ENCODE measurements at regions not wholly inside any gene's neighbourhood (a gene's known extent, or its start where the extent isn't known, plus 50 kb on each side); places are given as distances from the start of the nearest gene placed in this dataset.

DNA sequence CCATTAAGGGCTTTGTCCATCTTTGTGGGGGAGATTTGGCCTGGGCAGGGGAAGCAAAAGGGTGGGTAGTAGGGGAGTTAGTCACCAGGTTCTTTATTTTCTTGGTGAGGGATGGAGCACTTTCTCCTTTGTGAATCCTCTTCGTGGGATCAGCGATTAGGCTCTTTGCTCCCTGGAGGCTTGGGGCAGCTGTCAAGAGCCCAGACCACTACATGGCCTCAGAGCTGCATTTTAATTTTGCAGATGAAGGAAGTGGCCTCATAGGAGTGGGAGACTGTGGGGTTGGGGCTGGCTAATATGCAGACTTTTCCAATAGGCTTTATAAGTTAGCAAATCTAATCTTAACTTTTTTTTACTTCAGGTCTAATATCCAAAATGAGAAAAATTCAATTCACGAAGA lies 168.1 kb upstream of the DEFB112 start:
- DNase-seq (ENCODE audit: low spot score) = no peak

DNA sequence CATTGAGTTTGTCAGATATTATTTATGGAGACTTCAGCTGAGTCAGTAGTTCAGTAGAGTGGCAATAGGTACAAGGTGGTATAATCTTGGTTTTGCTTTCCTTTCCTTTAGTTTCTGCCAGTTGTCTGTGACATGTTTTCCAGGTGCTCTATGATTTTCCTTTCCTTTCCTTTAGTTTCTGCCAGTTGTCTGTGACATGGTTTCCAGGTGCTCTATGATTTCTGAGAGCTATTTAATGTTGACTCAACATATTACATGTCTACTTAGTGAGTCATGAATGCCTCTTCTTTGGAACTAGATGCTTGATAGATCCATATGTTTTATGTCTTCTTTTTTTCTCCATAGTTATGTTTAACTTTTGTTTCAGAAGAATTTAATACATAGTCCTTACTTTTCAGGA lies 186.4 kb upstream of the DEFB112 start:
- no peak for DNase-seq (ENCODE audit: low spot score)

DNA sequence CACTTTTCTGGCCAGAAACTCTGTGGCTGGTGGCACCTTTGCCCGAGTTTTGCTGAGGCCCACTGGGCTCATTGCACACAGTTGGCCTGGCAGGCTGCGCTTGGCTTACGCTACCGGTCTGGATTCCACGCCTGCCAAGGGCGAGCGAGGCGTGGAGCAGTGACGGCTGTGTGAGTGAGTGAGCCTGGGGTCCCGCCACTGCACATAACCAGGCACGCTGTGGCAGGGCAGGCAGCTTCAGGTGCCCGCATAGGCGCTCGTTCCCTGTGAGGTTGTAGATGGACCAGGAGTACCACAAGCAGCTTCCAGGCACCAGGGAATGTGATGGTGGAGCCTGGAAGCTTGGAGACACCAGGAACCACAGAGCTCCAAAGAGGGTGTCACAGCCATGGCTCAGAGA lies 190.1 kb upstream of the DEFB112 start:
- DNase-seq (ENCODE audit: low spot score) = no peak

DNA sequence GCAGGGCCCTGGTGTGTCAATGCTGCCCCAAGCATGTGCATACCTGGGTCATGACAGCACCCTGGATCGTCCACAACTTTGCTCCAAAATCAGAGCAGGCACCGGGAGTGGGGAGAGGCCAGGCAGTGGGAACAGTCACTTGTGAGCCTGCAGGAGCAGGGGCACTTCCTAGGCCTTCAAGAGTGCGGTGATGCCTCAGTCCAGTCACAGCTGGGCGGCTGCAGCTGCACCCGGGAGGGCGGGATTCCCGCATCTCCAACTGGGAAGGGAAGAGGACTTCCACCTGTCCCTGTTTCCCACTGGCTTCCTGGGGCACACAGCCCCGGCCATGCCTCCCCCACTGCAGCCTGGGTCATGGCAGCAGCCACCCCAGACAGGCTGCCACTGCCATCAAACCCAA lies 191.3 kb upstream of the DEFB112 start:
- no peak for DNase-seq (ENCODE audit: low spot score)

DNA sequence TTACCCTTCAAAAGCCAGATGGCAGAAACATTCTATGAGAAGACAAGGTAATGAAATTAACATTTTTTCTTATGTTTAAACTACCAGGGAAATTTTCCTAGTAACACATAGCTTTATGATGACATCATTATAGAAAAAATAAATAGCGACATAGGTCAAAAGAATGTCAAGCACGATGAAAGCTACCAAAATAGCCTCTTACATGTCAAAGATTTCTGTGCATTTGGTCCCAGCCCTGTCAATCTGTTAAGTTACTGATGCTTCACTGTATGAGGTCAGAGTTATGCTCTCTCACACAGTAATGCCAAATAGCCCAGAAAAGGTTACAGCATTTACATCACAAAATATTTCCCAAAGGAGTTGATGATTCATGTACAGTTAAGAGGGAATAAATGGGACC lies 199.8 kb upstream of the DEFB112 start:
- no peak for DNase-seq (ENCODE audit: low spot score)

DNA sequence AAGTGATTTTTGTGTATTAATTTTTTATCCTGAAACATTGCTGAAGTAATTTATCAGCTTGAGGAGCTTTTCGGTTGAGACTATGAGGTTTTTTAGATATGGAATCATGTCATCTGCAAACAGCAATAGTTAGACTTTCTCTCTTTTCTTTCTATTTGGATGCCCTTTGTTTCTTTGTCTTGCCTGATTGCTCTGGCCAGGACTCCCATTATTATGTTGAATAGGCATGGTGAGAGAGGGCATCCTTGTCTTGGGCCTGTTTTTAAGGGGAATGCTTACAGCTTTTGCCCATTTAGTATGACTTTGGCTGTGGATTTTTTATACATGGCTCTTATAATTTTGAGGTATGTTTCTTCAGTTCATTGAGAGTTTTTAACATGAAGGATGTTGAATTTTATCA lies 207.6 kb upstream of the DEFB112 start:
- no peak for DNase-seq (ENCODE audit: low spot score)

DNA sequence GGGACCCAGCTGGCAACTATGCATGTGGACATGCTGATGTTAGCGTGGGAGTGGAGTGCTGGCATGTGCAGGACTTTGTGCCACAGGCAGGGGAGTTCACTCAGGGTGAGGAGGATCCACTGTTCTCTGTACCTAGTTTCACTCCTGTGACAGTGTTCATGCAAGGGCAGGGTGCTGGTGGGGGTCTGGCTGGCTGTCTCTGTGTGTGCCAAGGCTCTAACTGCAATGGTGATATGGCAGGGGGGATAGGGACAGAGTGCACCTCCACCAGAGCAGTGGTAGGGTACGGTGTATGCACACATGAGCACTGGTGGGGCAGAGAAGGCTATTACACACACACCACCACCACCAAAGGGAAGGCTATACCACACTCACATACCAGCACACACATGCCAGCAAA lies 210.2 kb upstream of the DEFB112 start:
- no peak for DNase-seq (ENCODE audit: low spot score)

DNA sequence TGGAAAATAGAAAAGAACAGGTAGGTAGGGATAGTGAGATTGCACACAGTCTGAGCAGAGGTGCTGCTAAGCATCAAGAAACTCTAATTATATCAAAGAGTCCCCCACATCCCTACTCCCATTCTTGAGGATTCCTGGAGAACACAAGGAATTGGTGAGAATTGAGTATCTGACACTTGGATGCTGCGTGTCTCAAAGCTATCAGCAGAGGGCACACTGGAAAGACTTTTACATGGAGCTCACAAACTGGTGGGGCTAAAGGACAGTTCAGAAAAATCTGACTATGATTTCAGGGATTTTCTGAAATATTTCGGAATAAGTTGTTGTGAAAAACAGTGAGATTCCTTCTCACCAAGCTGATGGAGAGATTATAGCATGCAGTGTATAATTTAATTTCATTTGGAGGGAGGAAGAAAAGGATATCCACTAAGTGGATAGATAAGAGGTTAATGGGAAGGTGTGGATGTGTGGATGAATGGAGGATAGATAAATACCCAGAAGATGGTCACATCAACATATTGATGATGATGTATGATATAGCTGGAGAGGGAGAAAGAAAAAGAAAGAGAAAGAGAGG lies 215.4 kb upstream of the DEFB112 start:
- DNase-seq (ENCODE audit: low spot score) = no peak

DNA sequence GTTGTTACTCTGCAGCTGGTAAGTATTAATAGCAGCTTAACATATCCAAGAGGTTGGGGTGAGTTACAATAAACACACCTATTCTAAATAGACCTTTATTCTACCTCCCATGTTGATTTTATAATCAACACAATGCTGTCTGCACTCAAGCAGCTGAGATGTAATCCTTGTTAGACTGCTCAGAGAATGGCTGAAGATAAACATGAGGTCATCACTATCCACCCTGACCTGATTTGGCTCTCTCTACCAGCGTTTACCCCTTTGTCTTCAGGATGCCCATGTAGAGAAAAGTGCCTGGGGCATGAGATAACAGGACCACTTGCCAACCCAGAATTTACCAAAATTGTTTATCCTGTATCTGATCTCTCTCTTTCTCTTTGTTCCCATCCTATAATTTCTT lies 220.7 kb upstream of the DEFB112 start:
- no peak for DNase-seq (ENCODE audit: low spot score)

DNA sequence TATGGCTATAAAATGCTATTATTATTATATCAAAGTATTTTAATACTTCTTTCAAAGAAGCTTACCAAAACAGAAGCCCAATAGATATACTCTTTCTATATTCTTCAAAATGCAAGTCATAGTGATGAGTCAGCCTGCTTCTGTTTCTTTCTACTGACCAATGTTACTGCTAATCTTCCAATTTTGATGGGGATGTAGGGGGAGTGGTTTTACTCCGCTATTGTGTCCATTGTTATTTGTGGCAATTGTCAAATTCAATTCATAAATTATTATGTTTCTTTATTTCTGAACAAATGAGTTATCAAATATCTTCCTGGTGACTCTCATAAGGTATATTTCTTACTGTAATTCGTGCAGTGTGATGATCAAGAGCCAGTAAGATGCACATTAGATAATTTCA lies 221.5 kb upstream of the DEFB112 start:
- no peak for DNase-seq (ENCODE audit: low spot score)

DNA sequence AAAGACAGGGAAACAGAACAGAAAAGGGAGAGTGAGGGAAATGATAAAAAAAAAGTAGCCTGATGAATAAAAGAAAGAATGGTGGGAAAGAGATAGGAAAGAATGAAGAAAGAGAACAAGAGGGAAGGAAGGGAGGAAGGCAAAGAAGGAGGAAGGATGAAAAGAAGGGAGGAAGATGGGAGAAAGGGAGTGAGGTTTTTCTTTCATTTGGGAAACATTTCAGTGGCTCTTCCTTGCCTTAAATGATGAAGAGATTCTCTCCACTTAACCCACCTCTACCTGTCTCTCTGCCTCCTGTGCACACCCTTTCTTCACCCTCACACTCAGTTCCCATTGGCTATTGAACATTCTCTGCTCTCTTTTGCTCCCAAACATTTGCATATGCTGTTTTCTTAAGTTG lies 222.1 kb upstream of the DEFB112 start:
- no peak for DNase-seq (ENCODE audit: low spot score)

DNA sequence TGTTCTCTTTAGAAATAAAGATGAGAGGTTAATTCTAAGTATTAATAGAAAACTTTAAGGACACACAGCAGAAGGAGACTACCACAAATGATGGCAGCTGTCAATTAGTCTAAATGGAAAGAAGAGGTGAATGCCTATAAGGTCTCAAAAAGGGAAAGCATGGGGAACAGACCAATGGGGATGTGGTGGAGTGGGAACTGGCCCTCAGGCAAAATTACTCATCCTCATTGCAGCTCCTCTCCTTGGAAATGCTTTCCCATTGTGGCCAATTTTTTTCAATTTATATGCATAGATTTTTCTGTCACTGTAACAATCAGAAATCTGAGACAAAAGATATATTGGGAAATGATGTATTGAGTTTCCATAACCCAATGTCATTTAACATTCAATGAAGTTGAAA lies 222.9 kb upstream of the DEFB112 start:
- no peak for DNase-seq (ENCODE audit: low spot score)

DNA sequence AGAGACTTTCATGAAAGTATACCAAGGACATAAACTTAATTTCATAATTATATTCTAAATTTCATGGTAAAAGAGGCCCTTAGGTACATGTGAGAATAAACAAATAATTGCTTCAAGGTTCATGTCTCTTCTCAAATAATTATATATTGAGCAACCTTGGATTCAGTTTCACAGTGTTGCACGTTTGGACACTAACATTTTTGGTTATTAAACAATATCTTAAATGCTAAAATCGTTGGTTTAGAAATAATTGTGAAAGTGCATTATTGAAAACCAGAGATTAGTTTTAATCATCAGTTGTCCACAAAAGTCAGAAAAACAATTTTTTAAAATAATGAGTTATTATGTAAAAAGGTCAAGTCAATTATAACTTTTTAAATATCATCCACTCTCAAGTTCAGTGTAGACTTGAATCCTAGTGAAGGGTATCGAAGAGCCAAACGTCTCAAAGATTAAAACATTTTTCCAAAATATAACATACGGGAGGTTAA lies 227.1 kb upstream of the DEFB112 start:
- no peak for DNase-seq (ENCODE audit: low spot score)

DNA sequence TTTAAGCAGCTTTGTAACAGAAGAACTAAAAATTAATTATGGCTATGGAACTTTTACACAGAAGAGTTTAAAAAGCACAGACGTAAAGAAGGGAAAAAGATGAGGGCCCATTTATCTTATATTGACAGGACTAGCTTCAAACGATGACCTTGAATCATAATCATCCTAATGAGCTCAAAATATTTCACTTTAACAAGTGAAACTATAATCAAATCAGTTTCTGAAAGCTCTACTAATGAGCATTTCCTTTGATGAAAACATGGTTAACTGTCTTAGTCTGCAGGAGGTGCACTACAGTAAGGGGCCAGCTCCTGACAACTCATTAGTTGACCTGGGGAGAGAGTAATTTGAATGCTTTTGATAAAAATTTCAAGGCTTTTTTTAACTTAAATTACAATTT lies 228.0 kb upstream of the DEFB112 start:
- DNase-seq (ENCODE audit: low spot score) = no peak

DNA sequence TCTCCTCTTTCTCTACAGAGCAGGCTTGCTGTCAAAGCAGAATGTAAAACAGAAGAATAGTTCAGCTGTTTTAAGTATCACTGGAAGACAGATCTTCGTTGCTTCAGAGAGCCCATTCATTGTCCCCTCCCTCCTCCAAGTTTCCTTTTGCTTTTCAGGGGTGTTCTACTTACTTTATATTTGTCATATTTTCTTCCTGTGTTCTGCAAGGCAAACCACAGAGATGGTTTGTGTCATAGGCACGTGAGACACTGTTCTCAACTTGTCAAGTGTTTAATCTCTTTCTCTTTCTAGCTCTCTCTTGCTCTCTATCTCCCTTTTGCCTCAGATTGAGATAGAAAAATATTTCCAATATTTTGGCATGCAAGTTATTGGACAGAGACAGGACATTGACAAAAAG lies 228.9 kb upstream of the DEFB112 start:
- DNase-seq (ENCODE audit: low spot score) = no peak

DNA sequence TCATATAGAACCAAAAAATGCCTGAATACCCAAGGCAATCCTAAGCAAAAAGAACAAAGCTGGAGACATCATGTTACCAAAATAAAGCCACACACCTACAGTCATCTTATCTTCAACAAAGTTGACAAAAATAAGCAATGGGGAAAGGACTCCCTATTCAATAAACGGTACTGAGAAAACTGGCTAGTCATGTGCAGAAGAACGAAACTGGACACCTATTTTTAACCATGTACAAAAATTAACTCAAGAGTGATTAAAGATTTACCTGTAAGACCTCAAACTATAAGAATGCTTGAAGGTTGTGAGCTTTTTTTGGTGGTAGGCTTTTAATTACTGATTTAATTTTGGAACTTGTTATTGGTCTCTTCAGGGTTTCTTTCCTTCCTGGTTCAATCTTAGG lies 236.0 kb upstream of the DEFB112 start:
- no peak for DNase-seq (ENCODE audit: low spot score)

DNA sequence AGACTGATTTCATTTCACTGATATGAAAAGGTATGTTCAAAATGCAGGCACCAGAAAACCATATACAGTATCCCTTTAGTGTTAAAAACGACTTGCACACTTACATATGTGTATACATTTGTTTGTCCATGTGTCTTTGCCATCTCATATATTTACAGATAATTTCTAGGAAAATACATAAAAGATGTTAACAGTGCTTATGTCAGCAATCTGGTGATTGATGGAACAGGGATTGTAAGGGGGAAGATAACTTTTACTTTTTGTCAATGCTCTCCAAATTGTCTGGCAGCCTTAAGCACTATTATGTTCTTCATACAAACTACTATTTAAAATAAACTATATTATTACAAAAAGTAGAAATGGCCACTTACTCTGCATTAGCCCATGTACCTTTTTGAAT lies 238.5 kb upstream of the DEFB112 start:
- DNase-seq (ENCODE audit: low spot score) = no peak

DNA sequence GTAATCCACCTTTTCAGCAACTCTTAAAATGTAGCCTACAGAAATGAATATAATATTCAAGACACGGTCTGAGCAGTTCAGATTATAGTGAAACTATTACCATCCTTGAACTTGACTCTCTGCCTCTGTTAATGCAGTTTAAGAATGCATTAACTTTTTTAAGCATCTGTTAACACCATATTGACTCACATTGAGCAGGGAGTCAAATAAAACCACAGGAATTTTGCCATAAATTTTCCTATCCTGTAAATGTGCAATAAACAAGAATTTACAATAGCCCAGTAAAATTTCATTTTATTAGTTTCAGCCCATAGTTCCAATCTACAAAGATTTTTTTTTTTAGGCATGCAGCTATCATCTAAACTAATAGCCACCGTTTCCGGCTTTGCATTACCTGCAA lies 239.2 kb upstream of the DEFB112 start:
- no peak for DNase-seq (ENCODE audit: low spot score)

DNA sequence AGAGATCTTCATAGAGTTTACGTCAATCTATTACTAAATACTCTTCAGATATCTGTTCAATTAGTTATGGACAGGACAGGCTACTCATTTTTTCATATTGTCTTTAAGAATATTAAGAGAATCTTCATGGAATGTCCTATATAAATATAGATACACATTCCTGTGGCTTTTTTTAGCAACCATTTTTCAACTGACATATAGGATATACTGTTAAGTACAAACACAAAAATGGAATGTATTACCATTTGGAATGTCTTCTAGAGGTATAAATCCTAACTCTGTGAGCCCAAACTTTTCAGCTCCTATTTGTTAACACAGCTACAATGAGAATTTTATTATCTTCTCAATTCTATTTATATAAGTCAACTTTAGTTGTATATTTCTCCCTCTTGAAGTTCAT lies 239.6 kb upstream of the DEFB112 start:
- DNase-seq (ENCODE audit: low spot score) = no peak

DNA sequence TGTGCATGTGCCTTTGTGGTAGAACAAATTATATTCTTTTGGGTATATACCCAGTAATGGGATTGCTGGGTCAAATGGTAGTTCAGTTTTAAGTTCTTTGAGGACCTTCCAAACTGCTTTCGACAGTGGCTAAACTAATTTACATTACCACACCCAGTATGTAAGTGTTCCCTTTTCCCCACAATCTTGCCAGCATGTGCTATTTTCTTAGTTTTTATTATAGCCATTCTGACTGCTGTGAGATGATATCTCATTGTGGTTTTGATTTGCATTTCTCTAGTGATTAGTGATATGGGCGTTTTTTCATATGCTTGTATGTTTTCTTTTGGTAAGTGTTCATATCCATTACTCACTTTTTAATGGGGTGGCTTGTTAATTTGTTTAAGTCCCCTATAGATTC lies 251.6 kb upstream of the DEFB112 start:
- DNase-seq (ENCODE audit: low spot score) = no peak

DNA sequence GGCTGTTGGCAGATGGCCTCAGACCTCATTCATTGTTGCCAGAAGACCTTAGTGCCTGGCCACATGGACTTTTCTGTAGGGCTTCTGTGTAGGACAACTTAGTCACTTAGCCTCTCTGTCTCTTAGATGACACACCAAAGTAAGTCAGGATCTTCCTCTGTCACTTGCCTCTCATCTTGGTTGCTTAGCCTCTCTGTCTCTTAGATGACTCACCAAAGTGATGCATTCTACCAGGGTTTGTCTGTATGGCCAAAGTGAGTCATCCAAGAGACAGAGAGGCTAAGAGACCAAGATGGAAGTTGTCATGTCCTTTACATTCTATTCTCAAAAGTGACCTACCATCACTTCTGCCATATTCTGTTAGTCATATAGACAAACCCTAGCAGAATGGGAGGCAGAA lies 255.9 kb upstream of the DEFB112 start:
- no peak for DNase-seq (ENCODE audit: low spot score)

DNA sequence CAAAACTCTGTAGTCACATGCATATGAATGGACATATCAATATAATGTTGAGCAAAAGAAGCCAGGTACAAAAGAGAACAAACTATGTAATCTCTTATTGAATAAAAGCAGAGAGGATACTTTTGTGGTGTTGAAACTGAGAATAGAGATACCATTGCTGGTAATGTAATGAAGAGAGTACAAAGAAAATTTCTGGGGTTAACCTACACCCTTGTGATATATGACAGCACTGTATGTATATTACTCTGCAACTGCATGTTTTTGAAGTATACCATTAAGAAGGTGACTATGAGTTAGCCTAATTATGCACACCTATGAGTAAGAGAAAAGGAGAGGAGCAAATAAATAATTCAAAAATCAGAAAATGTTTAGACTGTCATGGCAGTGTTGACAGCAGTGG lies 268.8 kb upstream of the DEFB112 start:
- no peak for DNase-seq (ENCODE audit: low spot score)

DNA sequence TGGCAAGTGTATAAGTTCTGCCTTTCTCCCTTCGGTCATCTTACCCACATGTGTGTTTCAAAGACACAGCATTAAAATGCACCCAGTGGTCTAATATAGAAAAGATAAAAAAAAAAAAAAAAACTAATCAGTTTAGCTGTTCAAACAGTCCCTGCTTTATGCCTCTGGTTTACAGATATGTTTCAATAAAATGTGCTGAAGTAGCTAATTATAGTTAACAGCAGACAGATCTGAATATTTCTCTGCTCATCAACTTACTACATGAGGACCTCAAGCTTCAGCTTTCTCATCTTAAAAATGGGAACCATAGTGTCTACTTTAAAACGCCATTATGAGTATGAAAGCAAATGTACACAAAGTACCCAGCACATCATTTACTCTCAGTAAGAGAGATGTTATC lies 280.6 kb upstream of the DEFB112 start:
- no peak for DNase-seq (ENCODE audit: low spot score)

DNA sequence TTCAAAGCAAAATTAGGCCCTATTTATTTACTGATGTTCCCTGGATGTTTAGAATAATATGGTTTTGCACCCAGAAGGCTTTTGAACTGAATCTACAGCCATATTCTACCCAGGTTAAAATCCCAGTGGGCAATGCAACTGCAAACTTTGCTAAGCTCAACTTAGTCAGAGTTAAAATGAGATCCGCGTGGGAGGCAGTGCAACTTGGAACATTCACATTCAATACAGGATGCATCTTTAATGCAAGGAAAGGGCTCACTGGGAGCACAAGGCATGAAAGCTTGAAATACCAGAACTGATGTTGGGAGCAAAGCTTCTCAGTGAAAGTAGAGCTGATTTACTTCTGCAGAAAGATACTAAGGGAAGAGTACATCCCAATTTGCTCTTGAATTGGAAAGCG lies 281.2 kb upstream of the DEFB112 start:
- no peak for DNase-seq (ENCODE audit: low spot score)

DNA sequence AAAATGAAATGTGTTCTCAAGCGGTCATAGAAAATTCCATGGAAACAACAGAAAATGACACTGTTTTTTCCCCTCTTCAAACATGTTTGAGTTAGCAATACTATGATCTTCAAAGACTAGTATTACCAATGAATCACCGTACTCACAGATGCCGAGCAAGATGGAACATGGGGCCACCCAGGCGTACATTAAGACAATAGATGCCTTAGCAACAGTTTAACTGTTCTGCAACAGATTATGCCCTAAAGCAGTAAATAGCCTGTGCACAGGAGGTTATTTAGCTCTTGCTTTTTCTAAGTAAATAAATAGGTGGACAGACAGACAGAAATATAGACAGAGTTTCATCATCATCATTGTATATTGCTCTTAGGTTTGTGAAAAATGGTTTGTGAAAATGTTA lies 284.0 kb upstream of the DEFB112 start:
- DNase-seq (ENCODE audit: low spot score) = no peak

Measured in hematopoietic multipotent progenitor cell treated with erythropoietin and hydrocortisone succinate and interleukin-3 and kit ligand, for 17 days (in vitro differentiated cells).